Kidney (tissue), 13 donors: ENCODE measurements at regions not wholly inside any gene's neighbourhood (a gene's known extent, or its start where the extent isn't known, plus 50 kb on each side); places are given as distances from the start of the nearest gene placed in this dataset.
A peak's percentile ranks its signal among the peaks of the same experiment; 100 is the strongest.

ENCODE experiments used
- DNase-seq, 5 donors: peaks; one replicate each; pipeline ENCODE4 v3.0.0-alpha.2; 2013 to 2020
- FAIRE-seq: peaks from 2 replicates; lab custom pipeline; 2012; peaks lifted over from hg19 to GRCh38; lab: Jason Lieb, UNC
- H3K27ac ChIP-seq, 2 donors: one replicate each; pipeline ENCODE4 v1.7.0; 2013; ENCODE audit warnings: low read depth in 2 of 2, low read length in 2 of 2, inconsistent platforms in 1 of 2
- H3K27me3 ChIP-seq: one replicate; pipeline ENCODE4 v1.7.1; 2013; ENCODE audit warnings: low read length, inconsistent platforms; ENCODE audit not compliant: control insufficient read depth, insufficient read depth
- H3K36me3 ChIP-seq, 3 donors: one replicate each; pipeline versions ENCODE4 v1.7.0 to v1.7.1; 2013; ENCODE audit warnings: low read length in 3 of 3, control low read depth in 1 of 3, inconsistent platforms in 1 of 3; ENCODE audit not compliant: insufficient read depth in 3 of 3, control insufficient read depth in 2 of 3
- H3K4me1 ChIP-seq, 3 donors: one replicate each; pipeline versions ENCODE4 v1.7.0 to v1.7.1; 2013; ENCODE audit warnings: low read length in 3 of 3, inconsistent platforms in 1 of 3, low read depth in 1 of 3; ENCODE audit not compliant: control insufficient read depth in 2 of 3, insufficient read depth in 2 of 3
- H3K4me3 ChIP-seq, 3 donors: one replicate each; pipeline versions ENCODE4 v1.7.0 to v1.8.1; 2013; ENCODE audit warnings: low read length in 3 of 3, control low read depth in 1 of 3, inconsistent platforms in 1 of 3
- H3K9ac ChIP-seq, 3 donors: one replicate each; pipeline versions ENCODE4 v1.7.0 to v1.7.1; 2013; ENCODE audit warnings: low read length in 3 of 3, control low read depth in 1 of 3, inconsistent platforms in 1 of 3
- H3K9me3 ChIP-seq, 3 donors: one replicate each; pipeline versions ENCODE4 v1.7.0 to v1.7.1; 2013; ENCODE audit warnings: low read length in 3 of 3, control low read depth in 1 of 3, inconsistent platforms in 1 of 3; ENCODE audit not compliant: control insufficient read depth in 2 of 3, insufficient read depth in 1 of 3
- CTCF ChIP-seq: IDR thresholded peaks from 3 replicates; pipeline ENCODE4 v1.5.1; 2012; ENCODE audit warnings: mild to moderate bottlenecking, moderate library complexity, borderline replicate concordance; ENCODE audit not compliant: insufficient read depth; ENCODE audit errors: extremely low read depth
- intact Hi-C: fragments of 100-400 bp; cut with DNase I; formaldehyde crosslinking; loops from one replicate; pipeline ENCODE4 v1.11.1; 2022
- donor health status: control.
- donor health status: control.
- donor health status: control.
- donor health status: control.
- donor health status: control.
- donor health status: DM: yes; HTN: yes; CAD: no.
- donor health status: Normal renal cell carcinoma (clear cell type).

- intact Hi-C loops: no loop called here
- DNase-seq (peak in 2 of 5 donors; percentile 4 to 10), FAIRE-seq (no peak)
- TF ChIP-seq CTCF: no peak
- Histone ChIP-seq H3K9ac (no peak overlapping the region), H3K9me3 (no peaks in the 10 kb centered on the region), H3K27ac (no peak overlapping the region), H3K27me3 (no peaks in the 10 kb centered on the region), H3K4me3 (no peak overlapping the region), H3K36me3 (no peaks in the 10 kb centered on the region), H3K4me1 (peaks cover 0 to 6% (median 0%) of the 10 kb centered on the region in 3 donors)
These were observed 113.6 kb upstream of the SOX6 start for GRCh38 chr11:16469968-16470367.

- DNase-seq (no peak), FAIRE-seq (no peak)
- TF ChIP-seq CTCF: no peak
These were observed 112.5 kb upstream of the SOX6 start for GRCh38 chr11:16468735-16469453.

DNA sequence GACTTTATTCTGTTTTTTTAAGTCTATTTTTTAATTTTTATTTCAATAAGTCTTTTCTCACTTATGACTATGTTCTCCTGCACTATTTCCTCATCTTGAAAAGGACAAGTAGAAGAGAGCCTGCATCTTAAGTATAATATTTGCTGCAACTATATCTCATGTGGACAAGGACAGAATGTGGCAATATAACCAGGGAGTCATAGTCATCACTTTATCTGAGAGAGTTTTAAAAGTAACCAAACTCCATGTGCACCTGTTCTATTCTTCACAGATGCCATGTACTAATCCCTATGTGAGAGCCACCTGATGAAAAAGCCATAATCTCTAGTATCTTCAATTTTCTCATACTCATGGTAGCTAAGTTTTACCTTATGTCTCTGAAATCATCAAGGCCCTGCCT lies 104.2 kb upstream of the SOX6 start:
- Histone ChIP-seq H3K4me1 (no peaks in the 10 kb centered on the region), H3K36me3 (no peaks in the 10 kb centered on the region), H3K9me3 (no peaks in the 10 kb centered on the region), H3K27ac (no peak overlapping the region), H3K4me3 (no peak overlapping the region), H3K9ac (no peak overlapping the region), H3K27me3 (no peaks in the 10 kb centered on the region)
- no peak for TF ChIP-seq CTCF
- FAIRE-seq (no peak), DNase-seq (no peak)
- intact Hi-C loops: no loop called here

More at GRCh38 chr11:16468735-16469453, 112.5 kb upstream of the SOX6 start:
- H3K27me3 ChIP-seq: no peaks in the 10 kb centered on the region
- no peak overlapping the region for H3K9ac ChIP-seq
- H3K36me3 ChIP-seq: no peaks in the 10 kb centered on the region
- no peak overlapping the region for H3K4me3 ChIP-seq
- H3K27ac ChIP-seq: no peak overlapping the region
- intact Hi-C loops: no loop called here
- no peaks in the 10 kb centered on the region for H3K9me3 ChIP-seq
- H3K4me1 ChIP-seq: peaks cover 0 to 6% (median 0%) of the 10 kb centered on the region in 3 donors
